Lower lobe of right lung (tissue), 2 donors: ENCODE measurements at regions not wholly inside any gene's neighbourhood (a gene's known extent, or its start where the extent isn't known, plus 50 kb on each side); places are given as distances from the start of the nearest gene placed in this dataset.

Source experiments
- ATAC-seq, 2 donors: fragments of 200-7000 bp; cut with Tn5 transposase; one replicate each; pipeline ENCODE4 v1.9.1; 2020 to 2022; ENCODE audit warnings: mild to moderate bottlenecking in 2 of 2, moderate library complexity in 2 of 2
- DNase-seq: peaks from one replicate; pipeline ENCODE4 v3.0.0-alpha.2; 2020
- H3K27ac ChIP-seq: fragments of 200-600 bp; one replicate; pipeline ENCODE4 v1.8.0; 2022
- H3K27me3 ChIP-seq: fragments of 200-600 bp; one replicate; pipeline ENCODE4 v1.8.0; 2022; ENCODE audit warnings: low read depth
- H3K36me3 ChIP-seq: fragments of 200-600 bp; one replicate; pipeline ENCODE4 v1.8.0; 2022; ENCODE audit warnings: mild to moderate bottlenecking
- H3K4me1 ChIP-seq: fragments of 200-600 bp; one replicate; pipeline ENCODE4 v1.8.0; 2022
- H3K4me3 ChIP-seq: fragments of 200-600 bp; one replicate; pipeline ENCODE4 v1.8.0; 2022; ENCODE audit warnings: mild to moderate bottlenecking
- H3K9me3 ChIP-seq: fragments of 200-600 bp; one replicate; pipeline ENCODE4 v1.8.0; 2022
- intact Hi-C: fragments of 100-400 bp; cut with DNase I; formaldehyde crosslinking; loops from one replicate; pipeline ENCODE4 v1.11.0; 2022
- TF ChIP-seq, protein P1 (sequence below): fragments of 200-600 bp; IDR thresholded peaks from one replicate; pipeline ENCODE4 v1.8.0; 2022; ENCODE audit warnings: antibody characterized with exemption, mild to moderate bottlenecking
- donor health status: DM: no; HTN: yes; CAD: no; lungs with severe emphysema.

DNA sequence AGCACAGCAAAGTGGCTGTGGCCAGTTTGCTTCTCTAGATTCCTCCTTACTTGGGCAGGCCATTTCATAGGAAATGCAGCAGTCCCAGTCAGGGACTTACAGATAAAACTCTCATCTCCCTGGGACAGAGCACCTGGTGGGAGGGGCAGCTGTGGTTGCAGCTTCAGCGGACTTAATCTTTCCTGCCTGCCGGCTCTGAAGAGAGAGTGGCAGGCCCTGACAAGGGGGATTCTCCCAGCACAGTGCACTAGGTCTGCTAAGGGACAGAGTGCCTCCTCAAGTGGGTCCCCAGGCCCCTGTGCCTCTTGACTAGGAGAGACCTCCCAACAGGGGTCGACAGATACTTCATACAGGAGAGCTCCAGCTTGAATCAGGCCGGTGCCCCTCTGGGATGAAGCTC lies 1649.1 kb downstream of the LRRC4C start:
- H3K36me3 ChIP-seq: no peaks in the 10 kb centered on the region
- H3K27me3 ChIP-seq: no peaks in the 10 kb centered on the region
- intact Hi-C loops: no loop called here
- TF ChIP-seq, protein P1, sequence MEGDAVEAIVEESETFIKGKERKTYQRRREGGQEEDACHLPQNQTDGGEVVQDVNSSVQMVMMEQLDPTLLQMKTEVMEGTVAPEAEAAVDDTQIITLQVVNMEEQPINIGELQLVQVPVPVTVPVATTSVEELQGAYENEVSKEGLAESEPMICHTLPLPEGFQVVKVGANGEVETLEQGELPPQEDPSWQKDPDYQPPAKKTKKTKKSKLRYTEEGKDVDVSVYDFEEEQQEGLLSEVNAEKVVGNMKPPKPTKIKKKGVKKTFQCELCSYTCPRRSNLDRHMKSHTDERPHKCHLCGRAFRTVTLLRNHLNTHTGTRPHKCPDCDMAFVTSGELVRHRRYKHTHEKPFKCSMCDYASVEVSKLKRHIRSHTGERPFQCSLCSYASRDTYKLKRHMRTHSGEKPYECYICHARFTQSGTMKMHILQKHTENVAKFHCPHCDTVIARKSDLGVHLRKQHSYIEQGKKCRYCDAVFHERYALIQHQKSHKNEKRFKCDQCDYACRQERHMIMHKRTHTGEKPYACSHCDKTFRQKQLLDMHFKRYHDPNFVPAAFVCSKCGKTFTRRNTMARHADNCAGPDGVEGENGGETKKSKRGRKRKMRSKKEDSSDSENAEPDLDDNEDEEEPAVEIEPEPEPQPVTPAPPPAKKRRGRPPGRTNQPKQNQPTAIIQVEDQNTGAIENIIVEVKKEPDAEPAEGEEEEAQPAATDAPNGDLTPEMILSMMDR: no peak
- H3K27ac ChIP-seq: no peak overlapping the region
- DNase-seq (no peak), ATAC-seq (no peak)
- H3K4me1 ChIP-seq: no peaks in the 10 kb centered on the region
- no peak overlapping the region for H3K4me3 ChIP-seq
- peaks cover 13% of the 10 kb centered on the region for H3K9me3 ChIP-seq

DNA sequence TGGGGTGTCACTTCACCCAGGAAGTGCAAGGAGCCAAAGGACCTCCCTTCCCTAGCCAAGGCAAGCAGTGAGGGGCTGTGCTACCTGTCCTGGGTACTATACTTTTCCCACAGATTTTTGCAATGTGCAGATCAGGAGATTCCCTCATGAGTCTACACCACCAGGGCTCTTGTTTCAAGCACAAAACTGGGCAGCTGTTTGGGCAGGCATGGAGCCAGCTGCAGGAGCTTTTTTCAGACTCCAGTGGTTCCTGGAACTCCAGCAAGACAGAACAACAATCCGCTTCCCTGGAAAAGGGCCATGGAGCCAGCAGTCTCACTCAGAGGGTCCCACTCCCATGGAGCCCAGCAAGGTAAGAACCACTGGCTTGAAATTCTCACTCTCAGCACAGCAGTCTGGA lies 1649.6 kb downstream of the LRRC4C start:
- ATAC-seq: no peak
- peaks cover 13% of the 10 kb centered on the region for H3K9me3 ChIP-seq
- no peaks in the 10 kb centered on the region for H3K36me3 ChIP-seq
- no peak for DNase-seq
- intact Hi-C loops: no loop called here
- H3K27ac ChIP-seq: no peak overlapping the region
- no peaks in the 10 kb centered on the region for H3K4me1 ChIP-seq
- H3K27me3 ChIP-seq: no peaks in the 10 kb centered on the region
- no peak overlapping the region for H3K4me3 ChIP-seq
- TF ChIP-seq, protein P1: no peak

DNA sequence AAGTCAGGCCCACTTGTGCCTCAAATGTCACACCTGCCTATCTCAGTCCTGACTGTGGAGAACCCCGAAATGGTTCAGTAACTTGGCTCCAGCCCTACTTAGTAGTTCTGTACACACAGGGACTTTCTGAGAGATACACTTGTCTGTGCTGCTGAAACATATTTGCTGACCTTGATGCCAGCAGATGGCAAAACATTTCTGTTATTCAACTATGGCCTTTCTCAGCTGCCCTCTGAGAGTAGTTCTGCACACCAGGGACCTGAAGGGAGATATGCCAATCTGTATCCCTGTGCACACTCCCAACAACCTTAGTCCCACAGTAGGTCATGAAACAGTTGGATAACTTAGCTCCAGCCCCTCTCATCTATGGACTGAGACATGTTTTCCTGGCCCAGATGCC lies 1651.5 kb downstream of the LRRC4C start:
- no peak overlapping the region for H3K4me3 ChIP-seq
- DNase-seq: no peak
- no peak for ATAC-seq
- H3K27me3 ChIP-seq: no peaks in the 10 kb centered on the region
- intact Hi-C loops: no loop called here
- no peaks in the 10 kb centered on the region for H3K36me3 ChIP-seq
- no peaks in the 10 kb centered on the region for H3K4me1 ChIP-seq
- TF ChIP-seq, protein P1: no peak
- peaks cover 10% of the 10 kb centered on the region for H3K9me3 ChIP-seq
- H3K27ac ChIP-seq: no peak overlapping the region

DNA sequence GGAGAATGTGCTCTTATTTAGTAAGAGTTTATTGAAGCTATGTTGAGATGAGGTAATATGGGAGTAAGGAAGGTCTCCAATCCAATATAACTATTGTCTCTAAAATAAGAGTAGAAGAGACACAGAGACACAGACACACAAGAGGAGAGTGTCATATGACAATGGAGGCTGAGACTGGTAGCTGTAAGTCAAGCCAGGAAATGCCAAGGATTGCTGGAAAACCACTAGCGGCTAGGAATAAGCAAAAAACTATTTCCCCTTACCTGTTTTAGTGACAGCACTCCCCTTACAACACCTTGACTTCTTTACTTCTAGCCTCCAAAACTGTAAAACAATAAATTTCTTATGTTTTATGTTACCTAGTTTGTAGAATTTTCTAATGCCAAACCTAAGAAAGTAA lies 1652.8 kb downstream of the LRRC4C start:
- Histone ChIP-seq H3K27me3 (no peaks in the 10 kb centered on the region), H3K9me3 (peaks cover 4% of the 10 kb centered on the region), H3K4me1 (no peaks in the 10 kb centered on the region), H3K36me3 (no peaks in the 10 kb centered on the region), H3K27ac (no peak overlapping the region), H3K4me3 (no peak overlapping the region)
- TF ChIP-seq, protein P1: no peak
- intact Hi-C loops: no loop called here
- no peak for DNase-seq
- no peak for ATAC-seq

DNA sequence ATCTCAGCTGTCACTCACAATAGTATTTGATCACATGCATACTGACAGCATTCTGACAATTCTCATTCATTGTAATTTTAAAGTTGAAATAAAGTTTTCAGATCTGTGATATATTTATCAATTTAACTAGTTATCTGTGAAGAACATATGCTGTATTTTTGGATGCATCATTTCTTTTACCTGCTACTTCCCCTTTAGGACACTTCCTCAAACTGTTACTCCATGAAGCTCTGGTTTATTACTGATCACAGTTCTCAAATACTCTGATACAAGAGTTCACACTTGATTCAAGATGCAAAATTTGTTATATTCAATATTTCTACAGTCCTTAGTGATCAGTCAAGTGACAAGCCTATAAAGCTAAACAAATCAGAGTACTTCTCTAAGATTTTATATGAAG lies 1655.2 kb downstream of the LRRC4C start:
- Histone ChIP-seq H3K36me3 (no peaks in the 10 kb centered on the region), H3K27ac (no peak overlapping the region), H3K9me3 (no peaks in the 10 kb centered on the region), H3K27me3 (no peaks in the 10 kb centered on the region), H3K4me3 (no peak overlapping the region), H3K4me1 (no peaks in the 10 kb centered on the region)
- ATAC-seq (no peak), DNase-seq (no peak)
- intact Hi-C loops: no loop called here
- TF ChIP-seq, protein P1: no peak

DNA sequence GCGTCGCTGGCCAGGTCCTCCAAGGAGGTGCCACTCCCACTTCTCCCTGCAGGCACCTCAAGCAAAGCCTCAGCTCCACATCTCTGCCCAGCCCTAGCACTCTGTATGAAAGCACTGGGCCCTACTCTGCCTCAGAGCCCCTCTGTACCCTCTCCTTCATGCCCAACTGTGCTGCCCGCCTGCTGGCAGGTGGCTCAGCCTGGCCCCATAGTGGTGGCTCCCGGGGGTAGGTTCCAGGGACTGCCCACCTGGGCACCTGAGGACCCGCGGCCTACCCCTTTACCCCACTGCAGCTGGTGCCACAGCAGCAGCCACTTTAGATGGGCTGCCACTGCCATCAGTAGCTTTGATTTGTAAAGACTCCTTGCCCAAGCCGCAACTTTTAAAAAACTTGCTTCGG lies 1672.8 kb downstream of the LRRC4C start:
- H3K4me1 ChIP-seq: no peaks in the 10 kb centered on the region
- no peak for DNase-seq
- no peak overlapping the region for H3K4me3 ChIP-seq
- H3K27me3 ChIP-seq: no peaks in the 10 kb centered on the region
- H3K27ac ChIP-seq: no peak overlapping the region
- no peaks in the 10 kb centered on the region for H3K9me3 ChIP-seq
- no peaks in the 10 kb centered on the region for H3K36me3 ChIP-seq
- no peak for ATAC-seq
- TF ChIP-seq, protein P1: no peak
- intact Hi-C loops: no loop called here
